ENCODE measurements at regions not wholly inside any gene's neighbourhood (a gene's known extent, or its start where the extent isn't known, plus 50 kb on each side); places are given as distances from the start of the nearest gene placed in this dataset.
"Not testable (repeated sequence)": the region's sequence is repeated elsewhere in the genome, so short reads cannot be mapped to it uniquely, and the experiment has no call there.

GRCh38 chr22:48782811-48783511 is 1044.7 kb downstream of the BRD1 start:
- DNase-seq: peak; percentile 2

GRCh38 chr22:48782326-48782725 is 1045.3 kb downstream of the BRD1 start:
- no peak for DNase-seq

GRCh38 chr22:48781868-48782267 is 1045.8 kb downstream of the BRD1 start:
- DNase-seq: no peak

GRCh38 chr22:48781391-48781790 is 1046.3 kb downstream of the BRD1 start:
- DNase-seq: no peak

GRCh38 chr22:48780597-48781277 is 1046.9 kb downstream of the BRD1 start:
- no peak for DNase-seq

DNA sequence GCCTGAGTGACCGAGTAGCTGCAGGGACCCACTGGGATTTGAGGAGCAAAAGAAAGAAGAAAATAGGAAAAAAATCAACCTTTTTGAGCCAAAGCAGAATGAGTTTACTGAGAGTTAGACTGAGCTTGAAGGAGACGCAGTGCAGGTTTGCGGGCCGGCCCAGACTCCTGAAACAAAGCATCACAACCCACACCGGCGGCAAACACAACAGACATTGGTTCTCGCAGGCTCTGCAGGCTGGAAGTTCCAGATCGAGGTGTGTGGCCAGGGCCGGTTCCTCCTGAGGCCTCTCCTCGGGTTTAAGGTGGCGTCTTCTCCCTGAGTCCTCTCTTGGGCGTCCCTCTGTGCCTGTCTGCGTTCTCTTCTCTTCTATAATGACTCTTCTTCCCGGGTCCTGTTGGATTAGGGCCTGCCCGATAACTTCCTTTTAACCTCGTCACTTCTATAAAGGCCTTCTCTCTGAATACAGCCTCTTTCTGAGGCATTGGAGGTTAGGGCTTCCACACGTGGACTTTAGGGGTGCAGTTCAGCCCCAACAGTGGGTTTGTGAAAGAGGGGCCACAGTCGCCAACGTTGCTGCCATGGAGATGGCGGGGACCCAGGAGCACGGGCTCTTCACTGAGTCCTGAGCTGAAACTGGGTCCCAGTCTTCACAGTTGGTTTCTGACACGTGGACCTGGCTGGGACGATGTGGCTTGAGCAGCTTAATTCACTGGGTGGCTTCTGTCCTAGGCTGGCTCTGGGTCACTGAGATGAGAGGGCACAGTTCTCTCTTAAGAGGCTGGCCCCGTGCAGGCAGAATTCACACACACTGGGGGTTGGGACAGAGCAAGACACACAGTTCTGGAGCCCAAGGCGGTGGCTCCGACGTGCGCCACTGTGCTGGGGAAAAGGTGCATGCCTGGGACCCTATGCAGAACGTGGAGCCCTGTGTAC is 1047.7 kb downstream of the BRD1 start:
- no peak for DNase-seq

GRCh38 chr22:48779211-48779643 is 1048.4 kb downstream of the BRD1 start:
- no peak for DNase-seq

GRCh38 chr22:48778308-48779195 is 1049.1 kb downstream of the BRD1 start:
- DNase-seq: no peak

- no peak for DNase-seq
Measured at GRCh38 chr22:48772286-48772907, 1055.3 kb downstream of the BRD1 start.

GRCh38 chr22:48765595-48765994 is 1062.1 kb downstream of the BRD1 start:
- DNase-seq: no peak

DNA sequence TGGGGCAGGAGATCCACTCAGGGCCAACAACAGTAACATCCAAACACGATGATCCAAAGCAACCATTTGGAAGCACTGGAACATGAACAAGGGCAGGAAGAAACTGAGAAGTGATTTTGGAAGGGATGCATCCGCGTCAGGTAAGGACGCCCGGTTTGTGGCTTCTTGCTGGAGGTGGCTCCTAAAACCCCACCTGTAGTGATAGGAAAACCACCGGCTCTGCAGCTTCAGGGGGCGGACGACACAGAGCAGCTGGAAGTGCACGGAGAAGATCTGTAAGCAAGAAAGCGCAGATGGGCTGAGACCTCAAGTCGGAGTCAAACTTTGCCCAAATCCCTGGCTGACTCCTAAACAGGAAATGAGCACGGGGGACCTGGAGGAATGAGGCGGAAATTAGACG is 1066.1 kb downstream of the BRD1 start:
- DNase-seq: no peak

DNA sequence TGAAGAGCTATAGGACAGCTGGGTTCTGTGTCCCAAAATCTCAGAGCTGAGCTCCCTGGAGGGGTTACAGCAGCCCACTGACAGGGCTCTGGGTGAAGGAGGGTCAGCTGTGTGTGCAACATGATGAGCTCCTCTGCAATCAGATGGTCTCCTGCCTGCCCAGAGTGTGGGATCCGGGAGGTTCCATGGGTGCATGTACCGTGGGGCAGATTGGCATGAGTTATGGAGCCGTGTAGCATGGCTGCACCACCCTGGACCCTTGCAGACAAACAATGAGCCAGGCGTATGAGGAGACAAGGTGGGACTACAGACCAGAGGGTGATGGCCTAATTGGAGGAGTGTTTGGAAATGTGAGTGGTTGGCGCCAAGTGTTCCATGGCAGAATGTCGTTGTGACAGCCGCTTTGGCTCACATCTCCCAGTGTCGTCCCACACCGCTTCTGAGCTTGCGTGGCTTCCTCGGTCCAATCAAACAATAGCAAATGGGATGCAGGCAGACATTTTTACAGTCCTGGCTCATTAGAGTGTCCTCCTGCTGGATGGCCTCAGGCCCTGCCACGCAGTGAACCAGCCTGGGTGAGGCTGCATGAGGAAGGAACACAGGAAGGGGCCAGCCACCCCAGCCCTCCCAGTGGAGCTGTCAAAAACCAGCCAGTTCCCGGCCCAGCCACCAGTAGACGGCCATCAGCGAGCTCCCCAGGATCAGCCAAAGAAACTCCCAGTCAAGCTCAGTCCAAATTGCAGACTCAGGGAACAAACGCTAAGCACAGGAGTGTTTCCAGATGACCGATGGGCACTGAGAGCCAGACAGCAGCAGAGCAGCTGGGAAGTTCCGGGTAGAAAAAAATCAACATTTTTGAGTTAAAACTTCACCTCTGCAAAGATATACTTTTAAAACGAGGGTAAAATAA is 1066.9 kb downstream of the BRD1 start:
- DNase-seq: no peak

DNA sequence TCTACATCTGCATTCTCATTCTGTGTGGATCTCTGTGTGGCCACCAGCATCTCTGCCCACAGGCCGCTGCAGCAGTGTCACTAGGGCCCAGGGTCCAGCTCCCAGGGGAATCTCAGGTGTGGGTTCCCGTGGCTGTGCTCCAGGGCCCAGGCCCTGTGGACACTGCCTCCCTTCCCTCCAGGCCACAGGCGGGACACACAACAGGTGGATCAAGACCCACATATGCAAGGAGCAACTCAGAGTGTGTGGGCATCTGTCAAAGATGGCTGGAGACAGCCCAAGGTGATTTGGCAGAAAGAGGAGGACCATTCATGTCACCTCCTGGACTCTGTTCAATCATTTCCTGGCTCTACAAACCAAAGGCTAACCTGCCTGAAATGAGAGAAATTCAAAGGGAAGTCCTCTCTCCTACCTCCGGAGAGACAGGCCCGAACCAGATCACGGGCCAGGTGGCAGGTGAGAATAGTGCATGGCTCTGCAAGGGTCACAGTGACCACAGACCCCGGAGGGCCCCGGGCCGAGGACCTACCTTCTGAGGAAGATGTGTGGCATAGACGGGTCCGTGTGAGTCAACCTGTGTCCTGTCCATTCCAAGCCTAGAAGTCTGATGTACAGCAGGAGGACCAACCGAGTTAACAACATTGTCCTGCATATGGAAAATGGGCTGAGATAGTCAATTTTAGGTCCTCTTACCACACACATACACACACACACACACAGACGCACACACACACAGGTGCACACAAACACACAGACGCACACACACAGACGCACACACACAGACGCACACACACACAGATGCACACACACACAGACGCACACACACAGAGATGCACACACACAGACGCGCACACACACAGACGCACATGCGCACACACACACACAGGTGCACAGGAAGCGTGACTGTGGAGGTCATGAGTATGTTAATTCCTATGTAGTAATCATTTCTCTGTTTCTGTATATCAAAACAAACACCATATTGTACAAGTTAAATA is 1068.5 kb downstream of the BRD1 start:
- DNase-seq: no peak

GRCh38 chr22:48757985-48758561 is 1069.6 kb downstream of the BRD1 start:
- no peak for DNase-seq

DNA sequence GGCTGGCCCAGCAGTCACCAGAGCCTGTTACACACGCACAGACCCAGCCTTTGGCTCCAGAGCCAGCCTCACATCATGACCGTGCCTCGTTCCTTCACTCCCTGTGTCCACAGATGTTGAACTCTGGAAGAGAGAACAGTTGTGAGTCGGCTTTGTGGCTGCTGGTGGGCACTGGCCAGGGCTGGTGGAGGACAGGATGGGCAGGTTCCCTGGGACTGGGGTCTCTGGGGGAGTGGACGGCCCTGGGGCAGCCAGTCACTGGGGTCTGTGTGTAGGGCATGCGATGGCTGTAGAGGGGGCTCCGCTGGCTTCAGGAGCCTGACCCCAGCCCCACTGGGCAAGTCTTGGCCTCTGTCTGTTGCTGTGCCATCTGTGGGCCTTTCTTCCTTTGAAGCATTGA is 1070.1 kb downstream of the BRD1 start:
- no peak for DNase-seq

DNA sequence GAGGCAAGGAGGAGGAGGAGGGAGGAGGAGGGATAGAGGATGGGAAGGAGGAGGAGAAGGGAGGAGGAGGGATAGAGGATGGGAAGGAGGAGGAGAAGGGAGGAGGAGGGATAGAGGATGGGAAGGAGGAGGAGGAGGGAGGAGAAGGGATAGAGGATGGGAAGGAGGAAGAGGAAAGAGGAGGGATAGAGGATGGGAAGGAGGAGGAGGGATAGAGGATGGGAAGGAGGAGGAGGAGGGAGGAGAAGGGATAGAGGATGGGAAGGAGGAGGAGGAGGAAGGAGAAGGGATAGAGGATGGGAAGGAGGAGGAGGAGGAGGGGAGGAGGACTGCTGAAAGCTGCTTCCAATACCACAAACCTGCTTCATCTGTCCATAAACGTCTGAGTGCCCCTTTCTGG is 1070.5 kb downstream of the BRD1 start:
- not testable (repeated sequence) for DNase-seq

GRCh38 chr22:48756146-48757111 is 1071.2 kb downstream of the BRD1 start:
- no peak for DNase-seq
